ENCODE measurements at regions not wholly inside any gene's neighbourhood (a gene's known extent, or its start where the extent isn't known, plus 50 kb on each side); places are given as distances from the start of the nearest gene placed in this dataset.

DNA sequence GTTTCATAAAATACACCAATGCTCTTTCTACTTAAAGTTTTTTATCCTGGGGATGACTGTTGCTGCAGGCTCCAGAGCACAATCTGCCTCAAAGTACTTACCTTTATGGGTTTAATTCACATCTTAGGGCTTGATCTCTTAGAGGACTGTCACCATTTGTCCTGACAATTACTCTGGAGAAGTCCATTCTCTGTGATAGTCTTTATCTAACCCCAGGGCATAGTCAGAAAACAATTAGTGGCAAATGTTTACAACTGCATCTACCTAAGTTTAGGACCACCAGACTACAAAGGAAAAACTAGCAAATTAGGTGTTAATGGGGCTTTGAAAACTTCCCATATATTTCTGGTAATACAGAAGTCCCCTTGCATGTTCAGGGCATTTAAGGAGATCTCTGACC lies 973.5 kb downstream of the JRKL start:
- TF ChIP-seq, protein P1, sequence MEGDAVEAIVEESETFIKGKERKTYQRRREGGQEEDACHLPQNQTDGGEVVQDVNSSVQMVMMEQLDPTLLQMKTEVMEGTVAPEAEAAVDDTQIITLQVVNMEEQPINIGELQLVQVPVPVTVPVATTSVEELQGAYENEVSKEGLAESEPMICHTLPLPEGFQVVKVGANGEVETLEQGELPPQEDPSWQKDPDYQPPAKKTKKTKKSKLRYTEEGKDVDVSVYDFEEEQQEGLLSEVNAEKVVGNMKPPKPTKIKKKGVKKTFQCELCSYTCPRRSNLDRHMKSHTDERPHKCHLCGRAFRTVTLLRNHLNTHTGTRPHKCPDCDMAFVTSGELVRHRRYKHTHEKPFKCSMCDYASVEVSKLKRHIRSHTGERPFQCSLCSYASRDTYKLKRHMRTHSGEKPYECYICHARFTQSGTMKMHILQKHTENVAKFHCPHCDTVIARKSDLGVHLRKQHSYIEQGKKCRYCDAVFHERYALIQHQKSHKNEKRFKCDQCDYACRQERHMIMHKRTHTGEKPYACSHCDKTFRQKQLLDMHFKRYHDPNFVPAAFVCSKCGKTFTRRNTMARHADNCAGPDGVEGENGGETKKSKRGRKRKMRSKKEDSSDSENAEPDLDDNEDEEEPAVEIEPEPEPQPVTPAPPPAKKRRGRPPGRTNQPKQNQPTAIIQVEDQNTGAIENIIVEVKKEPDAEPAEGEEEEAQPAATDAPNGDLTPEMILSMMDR (IDR thresholded peaks at IDR 0.05; ENCODE audit: insufficient read depth, low read length, poor library complexity, severe bottlenecking) = no peak
- TF ChIP-seq EZH2phosphoT487 (conservative IDR thresholded peaks at IDR 0.05; ENCODE audit: low read length) = no peak
